ENCODE measurements at regions not wholly inside any gene's neighbourhood (a gene's known extent, or its start where the extent isn't known, plus 50 kb on each side); places are given as distances from the start of the nearest gene placed in this dataset.

DNA sequence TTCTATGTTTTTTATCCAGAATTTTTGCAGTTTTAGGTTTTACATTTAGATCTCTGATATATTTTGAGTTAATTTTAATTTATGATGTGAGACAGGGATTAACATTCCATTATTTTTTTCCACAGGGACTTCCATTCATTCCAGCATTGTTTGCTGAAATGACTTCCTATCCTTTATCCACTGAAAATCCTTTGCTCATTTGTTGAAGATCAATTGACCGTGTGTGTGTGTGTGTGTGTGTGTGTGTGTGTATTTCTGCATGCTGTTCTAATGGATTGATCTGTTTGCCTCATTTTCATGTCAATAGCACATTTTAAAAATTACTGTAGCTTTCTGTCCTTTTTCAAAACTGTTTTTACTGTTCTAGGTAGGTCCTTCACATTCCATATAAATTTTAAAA is 480.3 kb downstream of the DSC3 start:
- TF ChIP-seq, protein P1, sequence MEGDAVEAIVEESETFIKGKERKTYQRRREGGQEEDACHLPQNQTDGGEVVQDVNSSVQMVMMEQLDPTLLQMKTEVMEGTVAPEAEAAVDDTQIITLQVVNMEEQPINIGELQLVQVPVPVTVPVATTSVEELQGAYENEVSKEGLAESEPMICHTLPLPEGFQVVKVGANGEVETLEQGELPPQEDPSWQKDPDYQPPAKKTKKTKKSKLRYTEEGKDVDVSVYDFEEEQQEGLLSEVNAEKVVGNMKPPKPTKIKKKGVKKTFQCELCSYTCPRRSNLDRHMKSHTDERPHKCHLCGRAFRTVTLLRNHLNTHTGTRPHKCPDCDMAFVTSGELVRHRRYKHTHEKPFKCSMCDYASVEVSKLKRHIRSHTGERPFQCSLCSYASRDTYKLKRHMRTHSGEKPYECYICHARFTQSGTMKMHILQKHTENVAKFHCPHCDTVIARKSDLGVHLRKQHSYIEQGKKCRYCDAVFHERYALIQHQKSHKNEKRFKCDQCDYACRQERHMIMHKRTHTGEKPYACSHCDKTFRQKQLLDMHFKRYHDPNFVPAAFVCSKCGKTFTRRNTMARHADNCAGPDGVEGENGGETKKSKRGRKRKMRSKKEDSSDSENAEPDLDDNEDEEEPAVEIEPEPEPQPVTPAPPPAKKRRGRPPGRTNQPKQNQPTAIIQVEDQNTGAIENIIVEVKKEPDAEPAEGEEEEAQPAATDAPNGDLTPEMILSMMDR (conservative IDR thresholded peaks at IDR 0.05; ENCODE audit: low read depth, low read length): no peak
- no peak for TF ChIP-seq EZH2 (IDR thresholded peaks at IDR 0.05; ENCODE audit: borderline replicate concordance, low read depth, low read length, poor library complexity, severe bottlenecking)

Measured in A673 (cell line).